Neural crest cell (in vitro differentiated cells): ENCODE measurements at regions not wholly inside any gene's neighbourhood (a gene's known extent, or its start where the extent isn't known, plus 50 kb on each side); places are given as distances from the start of the nearest gene placed in this dataset.

Experiments used
- DNase-seq: peaks from one replicate; pipeline ENCODE4 v3.0.0; 2021; ENCODE audit warnings: low read depth, mixed read lengths, low spot score
- H3K27ac Mint-ChIP-seq: one replicate; pipeline ENCODE4 v1.8.0; 2021; ENCODE audit warnings: mild to moderate bottlenecking, mixed read lengths; ENCODE audit not compliant: unreplicated experiment
- H3K27me3 Mint-ChIP-seq: 2 replicates; pipeline ENCODE4 v1.8.0; 2021; ENCODE audit warnings: low read depth, mild to moderate bottlenecking, mixed read lengths
- H3K36me3 Mint-ChIP-seq: 2 replicates; pipeline ENCODE4 v1.8.0; 2021; ENCODE audit warnings: low read depth, mild to moderate bottlenecking, mixed read lengths
- H3K4me1 Mint-ChIP-seq: 2 replicates; pipeline ENCODE4 v1.8.0; 2021; ENCODE audit warnings: mixed read lengths
- H3K4me3 Mint-ChIP-seq: one replicate; pipeline ENCODE4 v1.8.0; 2021; ENCODE audit warnings: mild to moderate bottlenecking, mixed read lengths
- H3K9me3 Mint-ChIP-seq: 2 replicates; pipeline ENCODE4 v1.8.0; 2021; ENCODE audit warnings: mixed read lengths
- TF ChIP-seq, protein P1 (sequence below): fragments of 200-600 bp; sonication (generic); conservative IDR thresholded peaks from 2 replicates; pipeline ENCODE4 v1.5.0; 2021; ENCODE audit warnings: antibody characterized with exemption, mild to moderate bottlenecking

- TF ChIP-seq, protein P1, sequence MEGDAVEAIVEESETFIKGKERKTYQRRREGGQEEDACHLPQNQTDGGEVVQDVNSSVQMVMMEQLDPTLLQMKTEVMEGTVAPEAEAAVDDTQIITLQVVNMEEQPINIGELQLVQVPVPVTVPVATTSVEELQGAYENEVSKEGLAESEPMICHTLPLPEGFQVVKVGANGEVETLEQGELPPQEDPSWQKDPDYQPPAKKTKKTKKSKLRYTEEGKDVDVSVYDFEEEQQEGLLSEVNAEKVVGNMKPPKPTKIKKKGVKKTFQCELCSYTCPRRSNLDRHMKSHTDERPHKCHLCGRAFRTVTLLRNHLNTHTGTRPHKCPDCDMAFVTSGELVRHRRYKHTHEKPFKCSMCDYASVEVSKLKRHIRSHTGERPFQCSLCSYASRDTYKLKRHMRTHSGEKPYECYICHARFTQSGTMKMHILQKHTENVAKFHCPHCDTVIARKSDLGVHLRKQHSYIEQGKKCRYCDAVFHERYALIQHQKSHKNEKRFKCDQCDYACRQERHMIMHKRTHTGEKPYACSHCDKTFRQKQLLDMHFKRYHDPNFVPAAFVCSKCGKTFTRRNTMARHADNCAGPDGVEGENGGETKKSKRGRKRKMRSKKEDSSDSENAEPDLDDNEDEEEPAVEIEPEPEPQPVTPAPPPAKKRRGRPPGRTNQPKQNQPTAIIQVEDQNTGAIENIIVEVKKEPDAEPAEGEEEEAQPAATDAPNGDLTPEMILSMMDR = no peak
- H3K27me3 Mint-ChIP-seq = peaks cover 9% of the 10 kb centered on the region
- no peaks in the 10 kb centered on the region for H3K4me1 Mint-ChIP-seq
- no peak overlapping the region for H3K27ac Mint-ChIP-seq
- DNase-seq = no peak
- no peaks in the 10 kb centered on the region for H3K36me3 Mint-ChIP-seq
- no peaks in the 10 kb centered on the region for H3K9me3 Mint-ChIP-seq
- H3K4me3 Mint-ChIP-seq = no peak overlapping the region
Observed at GRCh38 chr14:38143659-38144505, 63.8 kb upstream of the SSTR1 start.

DNA sequence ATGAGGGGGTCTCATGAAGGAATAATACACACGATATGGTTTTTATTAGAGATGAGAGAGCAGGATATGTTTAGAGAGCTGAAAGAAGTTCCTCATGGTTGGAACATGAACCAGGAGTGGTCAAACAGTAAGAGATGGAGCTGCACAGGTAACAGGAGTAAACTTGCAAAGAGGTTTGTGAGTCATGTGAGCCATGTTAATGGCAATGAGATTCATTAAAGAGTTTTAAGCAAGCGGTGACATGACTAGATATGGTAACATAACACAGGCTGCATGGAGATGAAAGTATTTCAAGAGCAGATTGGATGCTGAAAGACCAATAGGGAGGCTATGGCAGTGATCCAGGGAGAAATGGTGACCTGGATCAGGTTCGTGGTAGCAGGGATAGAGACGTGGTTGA is 62.6 kb upstream of the SSTR1 start:
- no peak for DNase-seq
- H3K27ac Mint-ChIP-seq = no peak overlapping the region
- no peaks in the 10 kb centered on the region for H3K9me3 Mint-ChIP-seq
- no peaks in the 10 kb centered on the region for H3K36me3 Mint-ChIP-seq
- no peaks in the 10 kb centered on the region for H3K4me1 Mint-ChIP-seq
- TF ChIP-seq, protein P1 = no peak
- no peak overlapping the region for H3K4me3 Mint-ChIP-seq
- H3K27me3 Mint-ChIP-seq = peaks cover 9% of the 10 kb centered on the region

DNA sequence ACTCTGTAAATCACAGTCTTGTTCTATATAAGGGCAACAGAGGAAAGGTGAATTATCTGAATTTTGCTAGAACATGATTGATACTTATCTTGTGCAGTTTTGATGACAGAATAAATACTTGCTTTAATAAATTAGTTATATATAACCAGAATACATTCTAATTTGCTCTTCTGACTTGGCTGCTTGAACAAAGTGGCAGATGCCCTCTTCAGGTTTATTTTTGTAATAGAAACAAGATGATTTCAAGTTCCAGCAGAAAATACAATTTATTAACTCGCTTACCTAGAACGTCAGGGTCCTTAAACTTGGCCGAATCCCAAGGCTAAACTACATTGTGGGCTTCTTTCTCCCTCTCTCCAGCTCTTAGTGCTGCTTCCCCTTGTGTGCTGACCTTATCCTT is 57.6 kb upstream of the SSTR1 start:
- H3K27ac Mint-ChIP-seq = no peak overlapping the region
- H3K4me3 Mint-ChIP-seq = no peak overlapping the region

More for the DNA sequence above, 57.6 kb upstream of the SSTR1 start:
- DNase-seq = no peak
- H3K36me3 Mint-ChIP-seq = no peaks in the 10 kb centered on the region
- H3K9me3 Mint-ChIP-seq = no peaks in the 10 kb centered on the region
- no peaks in the 10 kb centered on the region for H3K4me1 Mint-ChIP-seq
- H3K27me3 Mint-ChIP-seq = peaks cover 8% of the 10 kb centered on the region
- TF ChIP-seq, protein P1 = no peak
